ENCODE measurements at regions not wholly inside any gene's neighbourhood (a gene's known extent, or its start where the extent isn't known, plus 50 kb on each side); places are given as distances from the start of the nearest gene placed in this dataset.

GRCh38 chr6:138580040-138580439 lies 80.7 kb upstream of the NHSL1 start:
- no peak for DNase-seq

- DNase-seq = no peak
These were observed 81.5 kb upstream of the NHSL1 start for GRCh38 chr6:138580801-138581200.

DNA sequence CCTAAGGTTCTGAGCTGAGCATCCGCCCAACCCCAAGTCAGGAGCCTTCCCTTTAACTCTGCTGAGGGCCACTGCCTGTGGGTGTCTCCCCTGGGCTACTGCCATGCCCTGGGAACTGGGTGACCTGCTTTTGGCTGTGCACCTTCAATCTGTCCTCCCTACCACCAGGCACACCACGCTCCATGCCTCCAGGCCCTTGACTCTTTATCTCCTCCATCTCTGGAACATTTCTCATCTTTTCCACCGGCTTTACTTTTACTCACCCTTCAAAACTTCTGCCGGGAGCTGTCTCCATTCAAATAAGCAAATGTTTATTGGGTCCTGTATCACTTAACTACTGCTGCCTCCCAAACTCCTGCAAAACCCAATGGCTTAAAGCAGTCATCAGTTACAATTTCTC lies 83.3 kb upstream of the NHSL1 start:
- no peak for DNase-seq

GRCh38 chr6:138586638-138587037 lies 87.3 kb upstream of the NHSL1 start:
- DNase-seq = no peak

DNA sequence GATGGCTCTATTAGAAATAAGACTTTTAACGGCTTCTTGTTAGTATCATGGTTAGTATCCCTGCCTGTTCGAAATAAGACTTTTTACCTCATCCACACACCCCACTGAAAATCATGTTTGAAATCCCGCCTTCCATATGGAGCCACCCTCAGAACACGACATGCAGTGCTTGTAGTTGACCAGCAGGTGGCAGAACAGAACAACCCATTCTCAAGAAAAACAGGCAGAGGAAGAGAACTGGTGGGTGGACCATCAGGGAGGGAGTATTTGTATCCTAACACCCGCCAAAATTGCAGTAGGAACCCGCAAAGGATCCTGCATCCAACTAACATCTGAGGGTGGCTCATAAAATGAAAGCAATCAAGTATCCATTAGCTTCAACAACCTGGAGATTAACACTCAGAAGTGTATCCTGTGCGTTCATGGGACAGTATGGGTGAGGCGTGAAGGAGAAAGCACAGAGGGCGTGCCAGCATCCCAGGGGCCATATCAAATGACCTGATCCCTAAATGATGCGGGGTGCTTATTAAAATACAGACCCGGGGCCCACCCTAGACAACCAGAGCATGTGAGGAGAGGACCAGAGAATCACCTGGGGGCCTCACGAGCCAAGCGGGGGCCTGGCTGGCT lies 89.6 kb upstream of the NHSL1 start:
- DNase-seq = peak; percentile 66 to 72

GRCh38 chr6:138590796-138591709 lies 91.8 kb upstream of the NHSL1 start:
- DNase-seq = peak; percentile 49 to 52

GRCh38 chr6:138592749-138593123 lies 93.4 kb upstream of the NHSL1 start:
- DNase-seq = peak; percentile 72 to 79

GRCh38 chr6:138593124-138593877 lies 94.0 kb upstream of the NHSL1 start:
- peak; percentile 58 to 81 for DNase-seq

- no peak for DNase-seq
These were observed 94.8 kb upstream of the NHSL1 start for GRCh38 chr6:138593909-138594757.

DNA sequence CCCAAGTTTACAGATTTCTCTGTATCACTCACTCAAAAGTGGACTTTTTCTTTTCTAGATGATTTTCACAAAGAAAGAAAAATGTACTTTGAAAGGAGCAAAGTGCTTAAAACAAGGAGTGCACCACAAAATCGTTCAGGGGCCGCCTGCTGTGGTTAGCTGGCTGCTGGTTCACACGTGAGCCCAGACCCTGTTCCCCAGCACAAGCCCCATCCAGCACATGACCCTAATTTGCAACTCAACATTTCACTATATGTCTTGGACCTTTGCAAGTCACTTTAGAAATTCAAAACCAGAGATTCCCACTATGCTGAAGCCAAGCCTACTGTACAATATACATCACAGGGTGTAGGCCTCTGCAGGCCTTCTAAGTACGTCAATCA lies 95.5 kb upstream of the NHSL1 start:
- no peak for DNase-seq

GRCh38 chr6:138596126-138596525 lies 96.8 kb upstream of the NHSL1 start:
- no peak for DNase-seq

- no peak for DNase-seq
These were observed 97.3 kb upstream of the NHSL1 start for GRCh38 chr6:138596591-138596990.

- no peak for DNase-seq
These were observed 98.0 kb upstream of the NHSL1 start for GRCh38 chr6:138597336-138597735.

- no peak for DNase-seq
These were observed 99.4 kb upstream of the NHSL1 start for GRCh38 chr6:138598562-138599173.

DNA sequence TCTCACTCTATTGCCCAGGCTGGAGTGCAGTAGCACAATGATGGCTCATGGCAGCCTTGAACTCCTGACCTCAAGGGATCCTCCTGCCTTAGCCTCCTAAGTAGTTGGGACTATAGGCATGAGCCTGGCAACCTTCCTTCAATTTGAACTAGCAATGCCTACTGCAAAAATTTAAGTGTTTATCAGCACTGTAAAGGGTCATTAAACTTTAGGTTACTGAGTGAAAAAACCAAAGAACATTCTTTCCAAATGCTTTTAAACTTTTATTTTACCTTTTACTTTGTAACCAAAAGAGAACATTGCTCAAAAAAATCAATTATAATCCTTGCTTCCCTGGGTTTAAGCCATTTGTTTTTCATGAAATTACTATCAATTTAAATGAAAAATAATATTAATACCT lies 101.0 kb upstream of the NHSL1 start:
- DNase-seq = no peak

DNA sequence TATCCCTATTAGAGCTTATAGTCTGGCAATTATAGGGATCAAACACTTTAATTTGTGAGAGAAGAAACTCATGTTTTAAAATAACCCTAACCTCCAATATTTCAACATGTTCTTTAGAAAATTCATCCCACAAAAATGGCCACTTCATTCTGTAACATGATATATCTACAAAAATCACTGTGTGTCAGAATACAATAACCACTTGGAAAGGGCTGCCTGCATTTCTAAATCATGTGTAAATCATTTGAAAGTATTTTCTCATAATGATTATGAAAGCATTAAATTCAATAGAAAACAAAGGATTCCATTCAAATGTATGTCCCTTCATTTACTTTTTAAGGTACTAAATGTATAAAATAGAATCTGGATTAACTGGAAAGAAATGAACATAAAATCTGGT lies 101.4 kb upstream of the NHSL1 start:
- no peak for DNase-seq

GRCh38 chr6:138601128-138601527 lies 101.8 kb upstream of the NHSL1 start:
- DNase-seq = no peak

DNA sequence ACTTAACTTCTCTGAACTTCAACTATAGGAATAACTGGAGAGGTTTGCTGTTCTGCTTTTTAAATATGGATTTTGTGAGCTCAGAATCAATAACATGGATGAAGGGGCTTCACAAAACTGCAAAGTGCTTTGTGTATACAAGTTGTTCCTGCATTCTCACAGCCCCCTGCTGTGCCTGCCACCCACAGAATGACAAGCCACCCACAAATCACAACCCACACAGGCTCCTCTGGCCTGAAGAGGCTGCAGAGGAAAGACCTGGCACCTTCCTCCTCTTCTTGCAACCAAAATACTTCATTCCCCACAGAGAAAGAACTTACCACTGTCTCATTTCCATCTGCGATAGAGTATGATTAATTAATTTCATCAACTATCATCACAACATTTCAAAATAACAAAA lies 106.7 kb upstream of the NHSL1 start:
- DNase-seq = no peak

DNA sequence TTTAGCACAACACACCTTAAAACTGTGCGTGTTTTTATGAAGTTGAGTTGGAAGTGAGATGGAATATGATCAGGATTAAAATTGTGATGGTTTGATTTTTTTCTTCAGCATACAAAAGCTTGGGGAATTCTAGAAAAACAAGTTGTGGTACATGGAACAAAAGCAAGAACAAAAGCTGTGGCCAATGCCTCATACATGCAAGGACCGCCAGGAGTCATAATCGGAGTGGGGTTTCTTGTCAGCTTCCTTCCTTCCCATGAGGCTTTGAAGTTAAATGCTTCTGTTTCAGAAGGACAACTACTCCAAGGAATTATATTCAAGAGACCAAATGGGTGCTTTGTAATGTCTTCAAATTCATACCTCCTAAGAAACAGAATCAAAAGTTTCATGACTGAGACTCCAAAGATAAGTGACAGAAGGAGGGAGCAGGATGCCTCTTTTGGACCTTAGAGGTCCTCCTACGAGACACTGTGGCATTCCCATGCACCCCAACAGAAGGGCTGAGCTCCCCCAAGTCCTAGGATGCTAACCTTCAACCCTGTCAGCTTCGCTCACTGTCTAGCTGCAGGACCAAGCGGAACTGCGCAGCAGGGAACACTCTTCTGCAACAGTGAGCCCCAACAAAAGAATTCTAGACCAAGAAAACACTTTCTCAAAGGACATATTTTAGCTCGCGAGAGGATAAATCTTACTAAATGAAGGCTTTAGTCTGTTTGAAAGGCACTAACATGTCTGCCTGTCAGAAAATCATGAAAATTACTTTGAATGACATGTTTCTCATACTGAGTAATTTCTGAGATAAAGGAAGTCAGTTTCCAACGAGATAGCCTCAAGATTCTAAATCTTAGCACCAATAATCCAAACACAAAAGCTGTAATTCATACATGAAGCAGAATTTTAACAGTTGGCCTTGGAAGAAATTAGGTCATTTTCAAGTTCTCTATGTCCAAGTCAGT lies 108.5 kb upstream of the NHSL1 start:
- no peak for DNase-seq

DNA sequence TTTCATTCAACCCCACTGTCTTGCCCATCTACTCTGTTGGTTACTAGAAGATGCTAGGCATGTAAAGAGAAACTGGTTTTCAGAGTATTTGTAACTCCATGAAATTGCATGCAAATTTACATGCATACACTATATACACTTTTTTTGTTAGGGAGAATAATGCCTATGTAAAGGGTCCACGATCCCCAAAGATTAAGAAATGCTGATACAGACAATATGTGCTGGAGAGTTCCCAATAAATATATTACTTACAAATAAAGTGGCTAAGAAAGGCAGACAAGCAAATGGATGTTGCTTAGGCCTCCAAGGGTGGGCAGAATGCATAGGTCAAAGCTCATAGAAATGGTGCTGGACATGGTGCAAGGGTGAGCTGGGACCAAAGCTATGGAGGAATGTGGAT lies 109.6 kb upstream of the NHSL1 start:
- DNase-seq = no peak

DNA sequence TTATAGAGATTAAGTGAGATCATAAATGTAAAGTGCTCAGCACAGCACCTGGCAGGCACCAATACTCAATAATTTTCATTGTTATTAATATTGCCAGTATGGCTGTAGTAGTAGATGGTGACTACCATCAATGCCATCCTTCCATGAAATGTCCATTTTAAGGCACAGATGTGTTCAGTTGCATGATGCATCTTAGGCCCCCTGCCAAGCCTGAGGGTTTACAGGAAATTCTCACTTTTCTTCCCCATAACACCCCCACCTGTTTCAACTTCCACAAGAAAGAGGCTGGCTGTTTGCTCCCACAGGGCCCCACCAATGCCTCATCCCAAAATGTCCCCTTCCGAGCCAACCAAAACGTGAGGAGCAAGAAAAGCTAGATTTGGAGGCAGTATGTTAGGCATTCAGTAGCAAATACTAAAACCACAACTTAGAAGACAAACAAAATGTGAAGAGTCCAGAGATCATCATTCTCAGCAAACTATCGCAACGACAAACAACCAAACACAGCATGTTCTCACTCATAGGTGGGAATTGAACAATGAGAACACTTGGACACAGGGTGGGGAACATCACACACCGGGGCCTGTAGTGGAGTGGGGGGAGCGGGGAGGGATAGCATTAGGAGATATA lies 110.6 kb upstream of the NHSL1 start:
- no peak for DNase-seq
